Activated naive CD4-positive, alpha-beta T cell treated with anti-CD3 and anti-CD28 coated beads for 36 hours (primary cell): ENCODE measurements at regions not wholly inside any gene's neighbourhood (a gene's known extent, or its start where the extent isn't known, plus 50 kb on each side); places are given as distances from the start of the nearest gene placed in this dataset.

Experiments
- CTCF ChIA-PET: fragments of 350-600 bp; sonication (Branson Sonifier 250); formaldehyde crosslinking; loops from one replicate; lab custom pipeline; 2021; ENCODE audit warnings: antibody characterized with exemption; lab: Charles Lee
- DNase-seq: peaks from one replicate; pipeline ENCODE4 v3.0.0-alpha.2; 2020
- H3K27ac Mint-ChIP-seq: one replicate; pipeline ENCODE4 v1.8.0; 2021; ENCODE audit warnings: mild to moderate bottlenecking, mixed read lengths
- H3K27me3 Mint-ChIP-seq: one replicate; pipeline ENCODE4 v1.8.0; 2021; ENCODE audit warnings: low read depth, mixed read lengths
- H3K36me3 Mint-ChIP-seq: one replicate; pipeline ENCODE4 v1.8.0; 2021; ENCODE audit warnings: low read depth, mixed read lengths
- H3K4me1 Mint-ChIP-seq: one replicate; pipeline ENCODE4 v1.8.0; 2021; ENCODE audit warnings: low read depth, mixed read lengths
- H3K4me3 Mint-ChIP-seq: one replicate; pipeline ENCODE4 v1.8.0; 2021; ENCODE audit warnings: mild to moderate bottlenecking, moderate library complexity, mixed read lengths
- H3K9me3 Mint-ChIP-seq: one replicate; pipeline ENCODE4 v1.8.0; 2021; ENCODE audit warnings: mixed read lengths
- intact Hi-C: fragments of 100-400 bp; cut with micrococcal nuclease; formaldehyde crosslinking; loops from one replicate; pipeline ENCODE4 v1.15.1; 2023

DNA sequence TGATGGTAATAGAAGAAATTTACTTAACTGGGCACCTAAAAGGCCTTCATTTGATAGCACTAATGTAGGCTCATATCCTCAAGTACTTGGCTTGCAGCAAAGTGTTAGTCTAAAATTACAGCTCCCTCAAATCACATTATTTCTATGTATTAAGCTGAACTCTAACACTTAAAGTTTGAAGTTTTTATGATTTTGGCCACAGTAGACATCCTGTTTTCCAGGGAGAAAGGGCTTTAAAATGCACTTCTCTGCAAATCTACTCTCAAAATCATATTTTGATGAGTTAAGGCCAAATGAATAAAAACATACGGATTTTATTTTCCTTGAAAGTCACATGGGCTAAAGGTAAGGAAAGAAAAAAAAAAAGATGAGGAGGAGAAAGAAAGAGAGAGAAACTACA lies 575.5 kb downstream of the PLPP3 start:
- CTCF ChIA-PET = interaction anchor here (0.7 kb wide), 1 partner anchor 11 kb away, joined by 3 read pairs; no protein-coding TSS in a partner anchor
- no peak for DNase-seq
- H3K9me3 Mint-ChIP-seq = peaks cover 2% of the 10 kb centered on the region
- H3K36me3 Mint-ChIP-seq = no peaks in the 10 kb centered on the region
- H3K4me1 Mint-ChIP-seq = no peaks in the 10 kb centered on the region
- H3K27me3 Mint-ChIP-seq = no peaks in the 10 kb centered on the region
- H3K27ac Mint-ChIP-seq = no peak overlapping the region
- intact Hi-C loops = no loop called here
- H3K4me3 Mint-ChIP-seq = no peak overlapping the region

DNA sequence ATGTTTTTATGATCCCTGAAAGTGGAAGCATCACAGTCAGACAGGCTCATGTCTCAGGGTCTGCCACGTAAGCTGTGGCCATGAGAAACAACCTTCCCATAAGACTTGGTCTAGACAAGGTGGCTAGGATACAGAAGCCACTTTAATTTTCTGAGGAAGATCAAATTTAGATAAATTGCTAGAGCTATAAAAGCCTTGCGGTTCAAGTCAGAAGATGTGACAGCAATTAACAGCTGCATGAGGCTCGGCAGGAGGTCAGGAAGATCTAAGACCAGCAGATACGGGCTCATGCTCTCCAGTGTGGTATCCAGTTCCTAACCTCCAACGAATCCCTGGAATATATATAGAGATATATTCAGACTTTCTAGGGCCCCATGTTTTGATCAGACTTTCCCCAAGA lies 577.1 kb downstream of the PLPP3 start:
- Mint-ChIP-seq H3K4me1 (no peaks in the 10 kb centered on the region), H3K27ac (no peak overlapping the region), H3K27me3 (no peaks in the 10 kb centered on the region), H3K36me3 (no peaks in the 10 kb centered on the region), H3K9me3 (peaks cover 2% of the 10 kb centered on the region), H3K4me3 (no peak overlapping the region)
- DNase-seq = no peak
- intact Hi-C loops = no loop called here
- CTCF ChIA-PET = interaction anchor here (0.7 kb wide), 1 partner anchor 9 kb away, joined by 3 read pairs; no protein-coding TSS in a partner anchor

GRCh38 chr1:56000424-56000823 lies 578.9 kb downstream of the PLPP3 start:
- Mint-ChIP-seq H3K4me3 (no peak overlapping the region), H3K27me3 (no peaks in the 10 kb centered on the region), H3K9me3 (peaks cover 6% of the 10 kb centered on the region), H3K4me1 (no peaks in the 10 kb centered on the region), H3K36me3 (no peaks in the 10 kb centered on the region), H3K27ac (no peak overlapping the region)
- DNase-seq = no peak
- CTCF ChIA-PET = no interaction called here
- intact Hi-C loops = no loop called here

GRCh38 chr1:55997536-55997935 lies 581.8 kb downstream of the PLPP3 start:
- Mint-ChIP-seq H3K4me3 (no peak overlapping the region), H3K36me3 (no peaks in the 10 kb centered on the region)
- CTCF ChIA-PET = no interaction called here

GRCh38 chr1:55993646-55994318 lies 585.6 kb downstream of the PLPP3 start:
- DNase-seq = no peak
- Mint-ChIP-seq H3K9me3 (peaks cover 7% of the 10 kb centered on the region), H3K36me3 (no peaks in the 10 kb centered on the region), H3K27me3 (peaks cover 3% of the 10 kb centered on the region), H3K4me3 (no peak overlapping the region), H3K4me1 (no peaks in the 10 kb centered on the region), H3K27ac (no peak overlapping the region)
- intact Hi-C loops = no loop called here
- CTCF ChIA-PET = no interaction called here

More at GRCh38 chr1:55997536-55997935, 581.8 kb downstream of the PLPP3 start:
- Mint-ChIP-seq H3K27me3 (peaks cover 3% of the 10 kb centered on the region), H3K27ac (no peak overlapping the region), H3K9me3 (peaks cover 7% of the 10 kb centered on the region), H3K4me1 (no peaks in the 10 kb centered on the region)
- intact Hi-C loops = no loop called here
- no peak for DNase-seq

DNA sequence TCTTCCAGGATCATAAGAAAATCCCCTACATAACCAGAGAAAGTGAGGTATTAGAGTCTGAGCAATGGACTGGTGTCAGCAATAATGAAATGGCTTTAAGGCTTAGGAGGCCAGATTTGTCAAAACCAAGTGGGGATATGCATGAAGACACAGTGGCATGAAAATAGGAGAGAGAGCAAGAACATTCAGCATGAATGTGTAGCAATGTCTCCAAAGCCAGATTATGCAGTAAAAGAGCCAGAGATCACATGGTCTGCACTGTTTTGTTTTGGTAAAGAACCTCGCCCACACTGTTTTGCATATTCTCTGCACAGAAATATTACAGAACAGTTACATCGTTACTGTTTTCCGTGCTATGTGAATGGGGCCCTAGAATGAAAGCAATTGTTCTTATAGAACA lies 589.4 kb downstream of the PLPP3 start:
- no peak for DNase-seq
- Mint-ChIP-seq H3K36me3 (no peaks in the 10 kb centered on the region), H3K27me3 (peaks cover 3% of the 10 kb centered on the region), H3K4me3 (no peak overlapping the region), H3K4me1 (no peaks in the 10 kb centered on the region), H3K9me3 (peaks cover 2% of the 10 kb centered on the region), H3K27ac (no peak overlapping the region)
- CTCF ChIA-PET = no interaction called here
- intact Hi-C loops = no loop called here

- CTCF ChIA-PET = interaction anchor here (0.6 kb wide), 1 partner anchor 519 kb away, joined by 3 read pairs; no protein-coding TSS in a partner anchor
- no peak overlapping the region for H3K27ac Mint-ChIP-seq
- H3K4me3 Mint-ChIP-seq = no peak overlapping the region
- DNase-seq = no peak
- H3K27me3 Mint-ChIP-seq = no peaks in the 10 kb centered on the region
- intact Hi-C loops = no loop called here
- H3K4me1 Mint-ChIP-seq = no peaks in the 10 kb centered on the region
- H3K36me3 Mint-ChIP-seq = no peaks in the 10 kb centered on the region
- H3K9me3 Mint-ChIP-seq = no peaks in the 10 kb centered on the region
Measured at GRCh38 chr1:55988963-55989452, 590.4 kb downstream of the PLPP3 start.

GRCh38 chr1:55987491-55988249 lies 591.7 kb downstream of the PLPP3 start:
- intact Hi-C loops = no loop called here
- H3K4me1 Mint-ChIP-seq = no peaks in the 10 kb centered on the region
- CTCF ChIA-PET = no interaction called here

DNA sequence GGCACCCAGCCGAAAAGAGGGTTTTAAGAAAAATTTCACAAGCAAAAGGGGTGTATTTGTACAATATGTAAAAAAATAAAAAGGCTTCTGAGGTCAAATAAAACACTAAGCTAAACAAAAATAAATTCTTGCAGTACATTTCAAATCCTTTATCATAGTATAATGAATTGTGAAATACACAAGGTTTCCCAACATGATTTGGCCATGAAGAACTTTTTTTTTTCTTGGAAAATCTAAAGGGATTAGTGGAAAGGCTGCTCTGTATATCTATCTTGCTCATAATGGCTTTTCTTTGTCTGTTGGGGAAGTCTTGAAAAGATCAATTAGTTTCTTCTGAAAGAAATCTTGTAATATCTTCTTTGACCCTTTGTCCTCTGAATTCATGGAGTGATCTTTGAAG lies 593.4 kb downstream of the PLPP3 start:
- Mint-ChIP-seq H3K27ac (no peak overlapping the region), H3K36me3 (no peaks in the 10 kb centered on the region), H3K9me3 (no peaks in the 10 kb centered on the region), H3K4me1 (no peaks in the 10 kb centered on the region), H3K27me3 (no peaks in the 10 kb centered on the region), H3K4me3 (no peak overlapping the region)
- intact Hi-C loops = no loop called here
- DNase-seq = no peak
- CTCF ChIA-PET = no interaction called here

More at GRCh38 chr1:55987491-55988249, 591.7 kb downstream of the PLPP3 start:
- H3K9me3 Mint-ChIP-seq = no peaks in the 10 kb centered on the region
- no peak for DNase-seq
- no peak overlapping the region for H3K27ac Mint-ChIP-seq
- no peaks in the 10 kb centered on the region for H3K36me3 Mint-ChIP-seq
- H3K27me3 Mint-ChIP-seq = no peaks in the 10 kb centered on the region
- no peak overlapping the region for H3K4me3 Mint-ChIP-seq

GRCh38 chr1:55981010-55981650 lies 598.2 kb downstream of the PLPP3 start:
- DNase-seq = no peak
- intact Hi-C loops = no loop called here
- Mint-ChIP-seq H3K4me1 (no peaks in the 10 kb centered on the region), H3K9me3 (peaks cover 3% of the 10 kb centered on the region), H3K4me3 (no peak overlapping the region), H3K27ac (no peak overlapping the region), H3K27me3 (no peaks in the 10 kb centered on the region), H3K36me3 (no peaks in the 10 kb centered on the region)
- CTCF ChIA-PET = no interaction called here

GRCh38 chr1:55980582-55980981 lies 598.8 kb downstream of the PLPP3 start:
- H3K27me3 Mint-ChIP-seq = no peaks in the 10 kb centered on the region
- no peak overlapping the region for H3K4me3 Mint-ChIP-seq
- DNase-seq = no peak
- CTCF ChIA-PET = no interaction called here
- H3K4me1 Mint-ChIP-seq = no peaks in the 10 kb centered on the region
- intact Hi-C loops = no loop called here
- H3K27ac Mint-ChIP-seq = no peak overlapping the region
- no peaks in the 10 kb centered on the region for H3K36me3 Mint-ChIP-seq
- H3K9me3 Mint-ChIP-seq = peaks cover 3% of the 10 kb centered on the region

GRCh38 chr1:55974714-55975441 lies 604.5 kb downstream of the PLPP3 start:
- intact Hi-C loops = no loop called here
- Mint-ChIP-seq H3K4me3 (no peak overlapping the region), H3K9me3 (peaks cover 6% of the 10 kb centered on the region), H3K4me1 (no peaks in the 10 kb centered on the region), H3K27ac (no peak overlapping the region), H3K27me3 (peaks cover 2% of the 10 kb centered on the region), H3K36me3 (no peaks in the 10 kb centered on the region)
- CTCF ChIA-PET = no interaction called here
- no peak for DNase-seq
